ENCODE measurements at regions not wholly inside any gene's neighbourhood (a gene's known extent, or its start where the extent isn't known, plus 50 kb on each side); places are given as distances from the start of the nearest gene placed in this dataset.

DNA sequence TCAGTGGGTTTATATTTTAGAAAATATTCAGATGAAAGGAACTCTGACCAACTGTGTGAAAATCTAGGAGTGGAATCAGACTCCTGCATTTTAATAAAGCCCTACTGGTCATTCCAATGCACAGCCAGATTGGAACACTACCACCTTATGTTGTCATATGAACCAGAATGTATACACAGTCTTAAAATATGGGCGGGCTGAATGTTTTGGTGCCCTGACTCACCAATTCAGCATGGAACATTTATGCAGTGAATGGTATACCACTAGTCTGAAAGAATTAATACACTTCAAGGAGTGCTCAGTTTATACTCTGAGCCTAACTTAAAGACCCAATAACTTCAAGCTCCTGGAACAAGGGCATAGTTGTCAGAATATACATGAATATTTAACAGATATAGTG, 280.9 kb upstream of the TCF4 start:
- H3K79me2 ChIP-seq (ENCODE audit: insufficient read depth, low read length) = no peaks in the 10 kb centered on the region
- no peaks in the 10 kb centered on the region for H3K36me3 ChIP-seq (ENCODE audit: low read length)
- H3K9ac ChIP-seq (ENCODE audit: low read length) = no peak overlapping the region
- H3K9me2 ChIP-seq (replicated peaks; ENCODE audit: insufficient read depth, low read length) = no peaks in the 10 kb centered on the region
- no peaks in the 10 kb centered on the region for H4K20me1 ChIP-seq (ENCODE audit: low read depth, low read length)
- no peak overlapping the region for H3K4me2 ChIP-seq (ENCODE audit: low read depth, low read length, poor library complexity, severe bottlenecking)
- H3K27ac ChIP-seq (ENCODE audit: low read depth, low read length) = no peak overlapping the region
- no peak overlapping the region for H3K4me3 ChIP-seq (ENCODE audit: insufficient read depth, low read length, poor library complexity, severe bottlenecking)
- no peak overlapping the region for H2AFZ ChIP-seq (ENCODE audit: low read depth, low read length, severe bottlenecking)
- H3K27me3 ChIP-seq (ENCODE audit: low read length) = no peaks in the 10 kb centered on the region
- H3K9me3 ChIP-seq (ENCODE audit: insufficient read depth, low read length) = no peaks in the 10 kb centered on the region
- no peaks in the 10 kb centered on the region for H3F3A ChIP-seq (ENCODE audit: insufficient read depth)
- TF ChIP-seq, protein P1, sequence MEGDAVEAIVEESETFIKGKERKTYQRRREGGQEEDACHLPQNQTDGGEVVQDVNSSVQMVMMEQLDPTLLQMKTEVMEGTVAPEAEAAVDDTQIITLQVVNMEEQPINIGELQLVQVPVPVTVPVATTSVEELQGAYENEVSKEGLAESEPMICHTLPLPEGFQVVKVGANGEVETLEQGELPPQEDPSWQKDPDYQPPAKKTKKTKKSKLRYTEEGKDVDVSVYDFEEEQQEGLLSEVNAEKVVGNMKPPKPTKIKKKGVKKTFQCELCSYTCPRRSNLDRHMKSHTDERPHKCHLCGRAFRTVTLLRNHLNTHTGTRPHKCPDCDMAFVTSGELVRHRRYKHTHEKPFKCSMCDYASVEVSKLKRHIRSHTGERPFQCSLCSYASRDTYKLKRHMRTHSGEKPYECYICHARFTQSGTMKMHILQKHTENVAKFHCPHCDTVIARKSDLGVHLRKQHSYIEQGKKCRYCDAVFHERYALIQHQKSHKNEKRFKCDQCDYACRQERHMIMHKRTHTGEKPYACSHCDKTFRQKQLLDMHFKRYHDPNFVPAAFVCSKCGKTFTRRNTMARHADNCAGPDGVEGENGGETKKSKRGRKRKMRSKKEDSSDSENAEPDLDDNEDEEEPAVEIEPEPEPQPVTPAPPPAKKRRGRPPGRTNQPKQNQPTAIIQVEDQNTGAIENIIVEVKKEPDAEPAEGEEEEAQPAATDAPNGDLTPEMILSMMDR (IDR thresholded peaks at IDR 0.05; ENCODE audit: insufficient read depth, low read length, poor library complexity, severe bottlenecking) = no peak
- no peak for TF ChIP-seq EZH2phosphoT487 (conservative IDR thresholded peaks at IDR 0.05; ENCODE audit: low read length)

DNA sequence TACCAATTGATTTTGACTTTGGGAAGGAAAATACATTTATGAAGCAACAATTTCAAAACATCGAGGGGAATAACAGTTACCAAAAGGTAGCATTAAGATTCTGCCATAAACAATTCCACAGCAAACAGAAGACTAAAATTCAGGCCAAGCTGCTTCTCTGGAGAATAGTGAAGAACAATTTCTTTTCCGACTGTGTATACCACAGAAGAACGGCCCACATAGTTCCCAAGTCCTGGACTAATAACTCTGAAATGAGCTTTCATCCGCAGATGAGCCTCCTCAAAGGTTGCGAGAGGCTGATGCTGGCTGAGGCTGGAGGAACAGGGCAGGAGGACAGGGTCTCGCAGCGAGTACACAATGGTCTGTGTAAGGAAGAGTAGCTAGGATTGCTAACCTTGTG, 278.9 kb upstream of the TCF4 start:
- Histone ChIP-seq H3K4me2 (ENCODE audit: low read depth, low read length, poor library complexity, severe bottlenecking) (no peak overlapping the region), H2AFZ (ENCODE audit: low read depth, low read length, severe bottlenecking) (no peak overlapping the region), H3K9me2 (replicated peaks; ENCODE audit: insufficient read depth, low read length) (no peaks in the 10 kb centered on the region), H3K27me3 (ENCODE audit: low read length) (no peaks in the 10 kb centered on the region), H4K20me1 (ENCODE audit: low read depth, low read length) (no peaks in the 10 kb centered on the region), H3K4me3 (ENCODE audit: insufficient read depth, low read length, poor library complexity, severe bottlenecking) (no peak overlapping the region), H3K9ac (ENCODE audit: low read length) (no peak overlapping the region), H3K9me3 (ENCODE audit: insufficient read depth, low read length) (no peaks in the 10 kb centered on the region), H3K36me3 (ENCODE audit: low read length) (no peaks in the 10 kb centered on the region), H3F3A (ENCODE audit: insufficient read depth) (no peaks in the 10 kb centered on the region), H3K79me2 (ENCODE audit: insufficient read depth, low read length) (no peaks in the 10 kb centered on the region), H3K27ac (ENCODE audit: low read depth, low read length) (no peak overlapping the region)
- no peak for TF ChIP-seq EZH2phosphoT487 (conservative IDR thresholded peaks at IDR 0.05; ENCODE audit: low read length)
- TF ChIP-seq, protein P1 (IDR thresholded peaks at IDR 0.05; ENCODE audit: insufficient read depth, low read length, poor library complexity, severe bottlenecking) = no peak

DNA sequence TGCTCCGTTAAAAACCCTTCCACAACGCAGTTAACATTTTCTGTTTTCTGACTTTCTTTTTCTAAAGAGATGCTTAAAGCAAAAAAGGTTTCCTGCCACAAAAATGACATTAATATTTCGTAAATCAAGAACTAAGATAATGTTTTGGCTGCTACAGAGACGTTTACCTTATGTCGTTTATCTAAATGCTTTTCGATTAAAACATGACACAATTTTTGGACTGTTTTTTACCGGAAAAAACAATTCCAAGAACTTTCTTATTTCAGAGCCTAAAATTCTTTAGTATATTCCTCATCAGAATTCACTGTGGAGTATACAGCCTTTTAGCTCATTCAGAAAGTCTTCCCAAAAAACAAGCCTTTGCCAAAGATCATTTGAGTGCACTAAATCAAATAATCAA, 278.0 kb upstream of the TCF4 start:
- no peak overlapping the region for H2AFZ ChIP-seq (ENCODE audit: low read depth, low read length, severe bottlenecking)
- TF ChIP-seq, protein P1 (IDR thresholded peaks at IDR 0.05; ENCODE audit: insufficient read depth, low read length, poor library complexity, severe bottlenecking) = no peak
- TF ChIP-seq EZH2phosphoT487 (conservative IDR thresholded peaks at IDR 0.05; ENCODE audit: low read length) = no peak
- H3K27ac ChIP-seq (ENCODE audit: low read depth, low read length) = no peak overlapping the region

More for the DNA sequence above, 278.0 kb upstream of the TCF4 start:
- Histone ChIP-seq H3K36me3 (ENCODE audit: low read length) (no peaks in the 10 kb centered on the region), H3K79me2 (ENCODE audit: insufficient read depth, low read length) (no peaks in the 10 kb centered on the region), H3K9me2 (replicated peaks; ENCODE audit: insufficient read depth, low read length) (no peaks in the 10 kb centered on the region), H4K20me1 (ENCODE audit: low read depth, low read length) (no peaks in the 10 kb centered on the region), H3K4me2 (ENCODE audit: low read depth, low read length, poor library complexity, severe bottlenecking) (no peak overlapping the region), H3K4me3 (ENCODE audit: insufficient read depth, low read length, poor library complexity, severe bottlenecking) (no peak overlapping the region), H3F3A (ENCODE audit: insufficient read depth) (no peaks in the 10 kb centered on the region), H3K9me3 (ENCODE audit: insufficient read depth, low read length) (no peaks in the 10 kb centered on the region), H3K9ac (ENCODE audit: low read length) (no peak overlapping the region), H3K27me3 (ENCODE audit: low read length) (no peaks in the 10 kb centered on the region)

Measured in SU-DHL-6 (cell line).